ENCODE measurements at regions not wholly inside any gene's neighbourhood (a gene's known extent, or its start where the extent isn't known, plus 50 kb on each side); places are given as distances from the start of the nearest gene placed in this dataset.
A peak's percentile ranks its signal among the peaks of the same experiment; 100 is the strongest.

- intact Hi-C loops (cut with DNase I): no loop called here
- ATAC-seq (no peak), DNase-seq (ENCODE audit: low spot score) (no peak)
Measured at GRCh38 chr1:238101923-238102322, 211.2 kb upstream of the ZP4 start.

- intact Hi-C loops (cut with DNase I): no loop called here
- DNase-seq (ENCODE audit: low spot score): no peak
- no peak for ATAC-seq
Measured at GRCh38 chr1:238099871-238100270, 209.1 kb upstream of the ZP4 start.

DNA sequence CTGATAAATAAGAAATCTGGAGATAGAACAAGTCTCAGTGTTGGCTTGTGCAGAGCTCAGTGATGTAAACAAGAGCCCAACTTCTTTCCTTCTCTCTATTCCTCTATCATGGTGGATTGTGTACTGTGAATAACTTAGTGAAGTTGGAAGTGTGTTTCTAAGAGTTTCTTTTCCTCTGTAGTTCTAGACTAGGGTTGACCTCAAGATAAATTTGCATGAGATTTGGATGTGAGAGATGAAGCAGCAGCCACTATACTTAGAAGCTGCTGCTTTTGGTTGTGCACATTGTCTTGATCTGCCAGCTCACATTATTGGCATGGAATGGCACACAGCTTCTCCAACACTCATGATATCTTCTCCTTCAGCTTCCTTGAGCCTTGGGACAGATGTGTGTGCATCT, 198.9 kb upstream of the ZP4 start:
- ATAC-seq: no peak
- no peak for DNase-seq (ENCODE audit: low spot score)
- intact Hi-C loops (cut with DNase I): no loop called here

- ATAC-seq: no peak
- DNase-seq (ENCODE audit: low spot score): no peak
- intact Hi-C loops (cut with DNase I): no loop called here
Measured at GRCh38 chr1:238088560-238089290, 198.0 kb upstream of the ZP4 start.

DNA sequence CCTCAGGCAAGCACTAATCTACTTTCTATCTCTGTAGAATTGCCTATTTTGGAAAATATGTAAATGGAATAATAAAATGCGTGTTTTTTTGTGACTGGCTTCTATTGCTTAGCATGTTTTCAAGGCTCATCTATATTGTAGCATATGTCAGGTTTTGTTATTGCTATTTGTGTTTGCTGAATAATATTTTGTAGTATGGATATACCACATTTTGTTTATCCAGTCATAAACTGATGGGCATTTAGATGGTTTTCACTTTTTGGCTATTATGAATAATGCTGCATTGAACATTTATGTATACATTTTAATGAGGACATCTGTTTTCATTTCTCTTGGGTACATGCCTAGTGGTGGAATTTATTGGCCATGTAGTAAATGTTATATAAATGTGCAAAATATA, 183.3 kb upstream of the ZP4 start:
- intact Hi-C loops (cut with DNase I): no loop called here
- DNase-seq (ENCODE audit: low spot score) (no peak), ATAC-seq (no peak)

DNA sequence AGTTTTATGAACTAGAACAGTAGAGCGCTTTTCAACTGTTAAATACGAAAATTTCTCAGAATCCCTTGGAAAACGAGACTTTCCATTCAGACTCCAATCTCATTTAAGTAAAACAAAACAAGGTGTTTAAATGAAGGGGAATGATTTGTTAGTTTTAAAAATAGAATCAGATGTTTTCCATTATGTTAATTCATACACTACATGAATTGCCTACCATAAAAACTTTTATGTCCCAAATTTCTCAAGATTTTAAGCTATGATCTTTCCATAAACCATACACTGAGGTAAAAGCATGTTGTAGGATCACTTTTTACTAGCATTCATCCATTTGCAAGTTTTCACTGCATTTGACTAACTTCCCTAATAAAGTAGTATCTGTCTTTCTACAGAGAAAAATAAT, 180.3 kb upstream of the ZP4 start:
- ATAC-seq: no peak
- no peak for DNase-seq (ENCODE audit: low spot score)
- intact Hi-C loops (cut with DNase I): no loop called here

- ATAC-seq (no peak), DNase-seq (ENCODE audit: low spot score) (no peak)
- intact Hi-C loops (cut with DNase I): no loop called here
Measured at GRCh38 chr1:238063454-238063853, 172.7 kb upstream of the ZP4 start.

- intact Hi-C loops (cut with DNase I): no loop called here
- ATAC-seq: no peak
- no peak for DNase-seq (ENCODE audit: low spot score)
Measured at GRCh38 chr1:238061967-238062613, 171.4 kb upstream of the ZP4 start.

DNA sequence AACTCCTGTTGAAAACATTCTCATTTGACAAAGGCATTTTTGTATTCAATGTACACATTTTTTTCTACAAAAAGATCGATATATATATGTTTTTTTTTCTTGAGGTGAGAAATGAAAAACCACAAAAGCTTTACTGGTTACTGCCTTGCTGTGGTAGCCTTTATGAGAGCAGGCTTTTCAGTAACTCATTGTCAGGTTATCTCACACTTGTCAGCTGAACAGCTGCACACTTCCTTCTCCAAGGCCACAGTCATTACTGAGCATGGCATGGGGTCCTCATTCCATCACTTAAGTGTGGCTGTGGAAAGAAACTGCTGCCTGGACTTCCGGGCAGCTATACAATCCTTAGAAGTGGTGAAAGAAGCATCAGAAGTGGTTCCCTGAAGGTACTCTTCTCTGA, 169.3 kb upstream of the ZP4 start:
- ATAC-seq: no peak
- DNase-seq (ENCODE audit: low spot score): no peak
- intact Hi-C loops (cut with DNase I): no loop called here

DNA sequence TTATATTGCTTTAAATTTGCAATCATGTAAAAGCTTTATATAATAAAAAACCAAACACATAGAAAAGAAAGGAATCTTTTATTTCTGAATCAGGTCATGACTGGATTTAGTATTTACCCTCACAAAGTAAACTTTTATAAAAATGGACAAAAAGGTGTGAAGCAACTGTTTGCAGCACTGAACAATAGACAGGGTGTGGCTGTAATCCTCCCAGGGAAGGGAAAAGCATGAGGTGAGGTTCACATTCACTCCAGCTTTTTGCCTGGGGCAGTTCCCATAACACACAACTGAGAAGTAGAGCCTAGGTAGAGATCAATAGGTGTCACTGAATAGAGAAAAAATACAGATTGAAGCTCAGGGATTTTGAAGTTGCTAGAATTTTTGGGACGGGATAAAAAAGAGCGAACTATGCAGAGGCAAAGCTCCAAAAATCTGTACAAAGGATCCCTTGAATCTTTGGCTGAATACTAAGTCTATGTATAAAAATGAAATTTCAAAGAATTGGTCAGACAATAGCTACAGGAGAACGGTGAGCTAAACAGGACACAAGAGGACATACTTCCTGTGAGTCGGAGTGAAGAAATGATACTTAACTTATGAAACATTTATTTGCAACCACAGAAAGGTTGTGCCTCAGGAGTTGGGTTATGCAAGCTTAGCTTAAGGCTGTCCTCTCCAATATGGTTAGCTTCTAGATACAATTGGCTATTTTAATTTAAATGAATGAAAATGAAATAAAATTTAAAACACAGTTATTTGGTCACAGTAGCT, 162.0 kb upstream of the ZP4 start:
- ATAC-seq: no peak
- intact Hi-C loops (cut with DNase I): no loop called here

GRCh38 chr1:238029126-238029525, 138.4 kb upstream of the ZP4 start:
- DNase-seq (ENCODE audit: low spot score) (no peak), ATAC-seq (no peak)
- intact Hi-C loops (cut with DNase I): no loop called here

More for the DNA sequence above, 162.0 kb upstream of the ZP4 start:
- DNase-seq (ENCODE audit: low spot score): no peak

GRCh38 chr1:238027366-238027765, 136.6 kb upstream of the ZP4 start:
- DNase-seq (ENCODE audit: low spot score) (no peak), ATAC-seq (no peak)
- intact Hi-C loops (cut with DNase I): no loop called here

DNA sequence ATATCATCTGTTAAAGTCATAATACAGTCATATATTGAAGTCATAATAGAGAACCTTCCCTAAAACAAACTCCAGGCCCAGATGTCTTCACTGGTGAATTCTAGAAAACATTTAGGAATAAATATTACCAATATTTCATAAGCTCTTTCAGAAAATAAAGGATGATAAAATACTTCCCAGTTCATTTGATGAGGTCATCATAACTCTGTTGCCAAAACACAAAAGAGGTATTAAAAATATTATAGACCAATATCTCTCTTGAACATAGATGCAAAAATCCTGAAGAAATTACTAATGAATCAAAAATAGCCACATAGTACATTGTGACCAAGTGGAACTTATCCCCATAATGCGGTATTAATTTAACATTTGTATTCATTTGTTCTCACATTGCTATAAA, 132.4 kb upstream of the ZP4 start:
- DNase-seq (ENCODE audit: low spot score) (no peak), ATAC-seq (no peak)
- intact Hi-C loops (cut with DNase I): no loop called here

DNA sequence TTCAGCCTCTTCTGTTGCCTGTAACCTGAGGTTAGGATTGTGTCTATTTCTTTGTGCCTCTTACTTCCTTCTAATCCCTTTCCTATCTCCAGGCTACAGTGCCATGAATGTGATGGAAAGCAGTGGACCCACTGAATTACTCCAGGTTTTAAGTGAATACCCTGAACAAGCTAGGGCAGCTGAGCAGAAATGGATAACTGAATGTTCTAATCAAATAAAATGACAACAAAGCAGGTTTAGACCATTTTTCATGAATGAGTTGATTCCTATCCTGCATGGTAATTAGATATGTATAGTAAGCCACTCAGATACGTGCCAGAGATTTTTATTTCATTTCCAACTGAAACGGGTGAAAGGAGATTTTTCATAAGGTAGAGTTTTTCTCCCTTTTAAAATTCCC, 127.5 kb upstream of the ZP4 start:
- intact Hi-C loops (cut with DNase I): no loop called here
- no peak for DNase-seq (ENCODE audit: low spot score)
- no peak for ATAC-seq

GRCh38 chr1:238006779-238007178, 116.1 kb upstream of the ZP4 start:
- DNase-seq (ENCODE audit: low spot score) (no peak), ATAC-seq (no peak)
- intact Hi-C loops (cut with DNase I): no loop called here

DNA sequence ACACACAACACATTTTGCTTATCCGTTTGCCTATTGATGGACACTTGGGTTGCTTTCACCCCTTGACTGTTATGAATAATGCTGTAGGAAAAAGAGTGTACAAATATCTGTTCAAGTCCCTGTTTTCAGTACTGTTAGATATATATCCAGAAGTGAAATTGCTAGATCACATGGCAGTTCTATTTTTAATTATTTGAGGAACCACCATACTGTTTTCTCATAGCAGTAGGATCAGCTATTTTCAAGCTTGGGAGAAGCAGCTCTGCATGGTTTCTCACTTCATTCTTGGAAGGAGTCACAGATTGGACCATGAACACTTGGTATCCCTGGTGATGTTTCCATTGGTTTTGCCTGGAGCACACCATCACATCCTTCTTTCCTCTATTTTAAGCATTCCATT, 114.4 kb upstream of the ZP4 start:
- DNase-seq (ENCODE audit: low spot score): no peak
- peak; percentile 70 for ATAC-seq
- intact Hi-C loops (cut with DNase I): no loop called here

DNA sequence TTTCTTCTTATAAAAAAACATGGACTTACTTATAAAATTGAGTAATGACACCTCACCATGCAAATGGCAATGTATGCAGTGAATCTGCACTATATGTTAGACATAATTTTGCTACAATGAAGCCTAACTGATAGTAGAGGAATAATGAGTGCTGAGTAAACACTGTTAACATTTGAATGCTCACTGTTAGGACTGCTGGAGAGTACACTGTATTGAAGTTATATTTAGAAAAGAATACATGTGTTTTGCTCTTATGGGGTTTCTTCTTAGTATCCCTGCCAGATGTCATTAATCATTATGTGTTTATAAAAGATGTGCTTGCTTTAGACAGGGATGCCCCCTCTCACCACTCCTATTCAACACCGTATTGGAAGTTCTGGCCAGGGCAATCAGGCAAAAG, 111.1 kb upstream of the ZP4 start:
- no peak for DNase-seq (ENCODE audit: low spot score)

GRCh38 chr1:237999426-238000052, 108.8 kb upstream of the ZP4 start:
- intact Hi-C loops (cut with DNase I): no loop called here
- ATAC-seq: no peak
- no peak for DNase-seq (ENCODE audit: low spot score)

More for the DNA sequence above, 111.1 kb upstream of the ZP4 start:
- intact Hi-C loops (cut with DNase I): no loop called here
- no peak for ATAC-seq

- DNase-seq (ENCODE audit: low spot score) (no peak), ATAC-seq (no peak)
- intact Hi-C loops (cut with DNase I): no loop called here
Measured at GRCh38 chr1:237998581-237998980, 107.9 kb upstream of the ZP4 start.

- no peak for ATAC-seq
- intact Hi-C loops (cut with DNase I): no loop called here
- DNase-seq (ENCODE audit: low spot score): no peak
Measured at GRCh38 chr1:237983496-237983895, 92.8 kb upstream of the ZP4 start.
